Panc1 (cell line): ENCODE measurements at regions not wholly inside any gene's neighbourhood (a gene's known extent, or its start where the extent isn't known, plus 50 kb on each side); places are given as distances from the start of the nearest gene placed in this dataset.

Experiments used
- ATAC-seq: fragments of 200-7000 bp; cut with Tn5 transposase; 2 replicates; pipeline ENCODE4 v1.9.1; 2020; ENCODE audit warnings: mild to moderate bottlenecking, moderate library complexity
- BruUV-seq: library from RNA; stranded (reverse); fragments of 400-500 nt; replicated peaks from 2 replicates; lab custom pipeline; 2021; lab: Mats Ljungman, UMichigan
- CTCF ChIA-PET: fragments of 300-600 bp; sonication (Branson Sonifier 250); formaldehyde crosslinking; loops from one replicate; lab custom pipeline; 2022; ENCODE audit warnings: antibody characterized with exemption; lab: Charles Lee
- POLR2A ChIA-PET: fragments of 300-600 bp; sonication (Branson Sonifier 250); formaldehyde crosslinking; loops from one replicate; lab custom pipeline; 2022; ENCODE audit warnings: antibody characterized with exemption; lab: Charles Lee
- DNase-seq: peaks from one replicate; pipeline ENCODE4 v3.0.0-alpha.2; 2010; ENCODE audit warnings: low read depth, low spot score
- H3K27ac ChIP-seq: 2 replicates; pipeline ENCODE4 v1.5.1; 2011; ENCODE audit warnings: mild to moderate bottlenecking, low read length, inconsistent platforms
- H3K27me3 ChIP-seq: fragments of 200-500 bp; sonication (Bioruptor generic); 2 replicates; pipeline ENCODE4 v1.6.0; 2014; ENCODE audit warnings: low read length, inconsistent platforms; ENCODE audit not compliant: control insufficient read depth, insufficient read depth
- H3K36me3 ChIP-seq: fragments of 200-500 bp; sonication (Bioruptor generic); 2 replicates; pipeline ENCODE4 v1.5.1; 2014; ENCODE audit warnings: inconsistent platforms, mild to moderate bottlenecking, low read length, moderate library complexity; ENCODE audit not compliant: control insufficient read depth, insufficient read depth
- H3K4me1 ChIP-seq: 2 replicates; pipeline ENCODE4 v1.5.1; 2011; ENCODE audit warnings: inconsistent platforms, mild to moderate bottlenecking, low read length, moderate library complexity; ENCODE audit not compliant: control insufficient read depth, insufficient read depth
- H3K4me3 ChIP-seq, 2 experiments: 2 replicates each; pipeline ENCODE4 v1.5.1; 2011 to 2012; ENCODE audit warnings: low read depth in 2 of 2, low read length in 2 of 2, mild to moderate bottlenecking in 2 of 2, inconsistent platforms in 1 of 2, moderate library complexity in 1 of 2
- H3K9me3 ChIP-seq: fragments of 200-500 bp; sonication (Bioruptor generic); 2 replicates; pipeline ENCODE4 v1.5.1; 2014; ENCODE audit warnings: low read depth, mild to moderate bottlenecking, inconsistent platforms, low read length, moderate library complexity; ENCODE audit not compliant: control insufficient read depth, insufficient read depth
- POLR2AphosphoS5 ChIP-seq: IDR thresholded peaks from 2 replicates; pipeline ENCODE4 v1.6.1; 2012; ENCODE audit warnings: mild to moderate bottlenecking, low read depth, low read length, moderate library complexity
- REST ChIP-seq, 2 experiments: IDR thresholded peaks; 2 replicates each; pipeline ENCODE4 v1.6.1; 2011 to 2012; ENCODE audit warnings: low read depth in 2 of 2, control low read depth in 1 of 2, low read length in 1 of 2, mild to moderate bottlenecking in 1 of 2, moderate library complexity in 1 of 2; ENCODE audit not compliant: insufficient read depth in 1 of 2
- SIN3A ChIP-seq: IDR thresholded peaks from 2 replicates; pipeline ENCODE4 v1.6.1; 2012; ENCODE audit warnings: low read depth, mild to moderate bottlenecking, low read length, moderate library complexity, borderline replicate concordance; ENCODE audit not compliant: insufficient read depth
- TCF7L2 ChIP-seq: IDR thresholded peaks from 2 replicates; pipeline ENCODE4 v1.6.1; 2011; ENCODE audit warnings: mild to moderate bottlenecking, low read depth, low read length, inconsistent platforms
- in situ Hi-C: cut with HindIII; loops from 2 replicates; pipeline ENCODE4 v1.10.0; 2016; ENCODE audit warnings: low sequenced_read_pairs, low pct_unique_long_range_greater_than_20kb
- intact Hi-C: fragments of 100-400 bp; cut with micrococcal nuclease; formaldehyde crosslinking; loops from one replicate; pipeline ENCODE4 v1.10.0; 2022; ENCODE audit not compliant: unreplicated experiment
- TF ChIP-seq, protein P1 (sequence below): fragments of 450-650 bp; IDR thresholded peaks from 2 replicates; pipeline ENCODE4 v1.5.1; 2017; ENCODE audit warnings: mild to moderate bottlenecking

DNA sequence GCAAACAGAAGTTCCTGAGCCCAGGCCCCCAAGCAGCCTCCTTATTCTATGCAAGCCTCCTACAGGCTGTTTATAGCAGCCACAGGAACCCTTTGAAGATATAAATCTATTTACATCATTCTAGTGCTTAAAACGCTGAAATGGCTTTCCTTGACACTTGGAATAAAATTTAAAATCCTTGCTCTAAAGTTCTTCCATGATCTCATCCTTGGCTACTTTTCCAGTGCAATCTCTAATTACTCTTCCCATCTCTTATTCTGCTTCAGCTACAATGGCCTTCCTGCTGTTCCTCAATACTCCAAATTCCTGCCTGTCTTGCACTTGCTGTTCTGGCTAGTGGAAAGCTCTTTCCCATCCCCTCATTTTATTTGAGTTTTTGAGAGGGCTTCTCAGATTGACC lies 634.2 kb upstream of the NR3C2 start:
- no peaks in the 10 kb centered on the region for H3K9me3 ChIP-seq
- no peaks in the 10 kb centered on the region for H3K27me3 ChIP-seq
- H3K4me1 ChIP-seq: no peaks in the 10 kb centered on the region
- TF ChIP-seq REST (IDR thresholded peaks at IDR 0.05; ENCODE audit: insufficient read depth in 1 of 2, low read depth in 2 of 2, low read length in 1 of 2) (no peak), POLR2AphosphoS5 (no peak), TCF7L2 (no peak), SIN3A (no peak)
- TF ChIP-seq, protein P1, sequence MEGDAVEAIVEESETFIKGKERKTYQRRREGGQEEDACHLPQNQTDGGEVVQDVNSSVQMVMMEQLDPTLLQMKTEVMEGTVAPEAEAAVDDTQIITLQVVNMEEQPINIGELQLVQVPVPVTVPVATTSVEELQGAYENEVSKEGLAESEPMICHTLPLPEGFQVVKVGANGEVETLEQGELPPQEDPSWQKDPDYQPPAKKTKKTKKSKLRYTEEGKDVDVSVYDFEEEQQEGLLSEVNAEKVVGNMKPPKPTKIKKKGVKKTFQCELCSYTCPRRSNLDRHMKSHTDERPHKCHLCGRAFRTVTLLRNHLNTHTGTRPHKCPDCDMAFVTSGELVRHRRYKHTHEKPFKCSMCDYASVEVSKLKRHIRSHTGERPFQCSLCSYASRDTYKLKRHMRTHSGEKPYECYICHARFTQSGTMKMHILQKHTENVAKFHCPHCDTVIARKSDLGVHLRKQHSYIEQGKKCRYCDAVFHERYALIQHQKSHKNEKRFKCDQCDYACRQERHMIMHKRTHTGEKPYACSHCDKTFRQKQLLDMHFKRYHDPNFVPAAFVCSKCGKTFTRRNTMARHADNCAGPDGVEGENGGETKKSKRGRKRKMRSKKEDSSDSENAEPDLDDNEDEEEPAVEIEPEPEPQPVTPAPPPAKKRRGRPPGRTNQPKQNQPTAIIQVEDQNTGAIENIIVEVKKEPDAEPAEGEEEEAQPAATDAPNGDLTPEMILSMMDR: no peak
- no peak overlapping the region for H3K4me3 ChIP-seq
- DNase-seq (no peak), ATAC-seq (no peak)
- no TSS peak for BruUV-seq
- ChIA-PET POLR2A (no interaction called here), CTCF (no interaction called here)
- no peak overlapping the region for H3K27ac ChIP-seq
- in situ Hi-C loops (no loop called here), intact Hi-C loops (no loop called here)
- no peaks in the 10 kb centered on the region for H3K36me3 ChIP-seq

- H3K27ac ChIP-seq: no peak overlapping the region
- intact Hi-C loops: no loop called here
- H3K4me3 ChIP-seq: no peak overlapping the region
- BruUV-seq: no TSS peak
- ChIA-PET POLR2A (no interaction called here), CTCF (no interaction called here)
- DNase-seq (no peak), ATAC-seq (no peak)
- H3K27me3 ChIP-seq: no peaks in the 10 kb centered on the region
- in situ Hi-C loops: no loop called here
- TF ChIP-seq, protein P1: no peak
- TF ChIP-seq REST (IDR thresholded peaks at IDR 0.05; ENCODE audit: insufficient read depth in 1 of 2, low read depth in 2 of 2, low read length in 1 of 2): no peak
- TF ChIP-seq POLR2AphosphoS5: no peak
- TF ChIP-seq SIN3A: no peak
- no peak for TF ChIP-seq TCF7L2
- H3K4me1 ChIP-seq: no peaks in the 10 kb centered on the region
- no peaks in the 10 kb centered on the region for H3K36me3 ChIP-seq
- no peaks in the 10 kb centered on the region for H3K9me3 ChIP-seq
These were observed 630.2 kb upstream of the NR3C2 start for GRCh38 chr4:149072384-149072783.
